Astrocyte (in vitro differentiated cells and primary cell): ENCODE measurements at regions not wholly inside any gene's neighbourhood (a gene's known extent, or its start where the extent isn't known, plus 50 kb on each side); places are given as distances from the start of the nearest gene placed in this dataset.

Experiments used
- DNase-seq: peaks from one replicate; pipeline ENCODE4 v3.0.0-alpha.2; 2010; ENCODE audit warnings: low read depth
- FAIRE-seq: peaks from 2 replicates; lab custom pipeline; 2011; peaks lifted over from hg19 to GRCh38; lab: Jason Lieb, UNC
- H2AFZ ChIP-seq: 2 replicates; pipeline ENCODE4 v1.6.0; 2012; ENCODE audit warnings: low read depth, low read length, inconsistent platforms
- H3K27ac ChIP-seq: 2 replicates; pipeline ENCODE4 v1.5.1; 2011; ENCODE audit warnings: low read depth, low read length, inconsistent platforms
- H3K27me3 ChIP-seq: 2 replicates; pipeline ENCODE4 v1.6.0; 2011; ENCODE audit warnings: low read length, inconsistent platforms; ENCODE audit not compliant: insufficient read depth
- H3K36me3 ChIP-seq: 2 replicates; pipeline ENCODE4 v1.5.1; 2011; ENCODE audit warnings: low read length, inconsistent platforms; ENCODE audit not compliant: insufficient read depth
- H3K4me1 ChIP-seq: 2 replicates; pipeline ENCODE4 v1.5.1; 2011; ENCODE audit warnings: low read length, inconsistent platforms; ENCODE audit not compliant: insufficient read depth
- H3K4me2 ChIP-seq: 2 replicates; pipeline ENCODE4 v1.6.0; 2012; ENCODE audit warnings: low read length, inconsistent platforms
- H3K4me3 ChIP-seq: 2 replicates; pipeline ENCODE4 v1.5.1; 2011; ENCODE audit warnings: low read depth, mild to moderate bottlenecking, low read length, inconsistent platforms; ENCODE audit not compliant: insufficient read depth
- H3K79me2 ChIP-seq: 2 replicates; pipeline ENCODE4 v1.6.0; 2012; ENCODE audit warnings: mild to moderate bottlenecking, low read length, inconsistent platforms; ENCODE audit not compliant: insufficient read depth
- H3K9ac ChIP-seq: 2 replicates; pipeline ENCODE4 v1.6.0; 2012; ENCODE audit warnings: mild to moderate bottlenecking, low read length, inconsistent platforms
- H3K9me3 ChIP-seq: 2 replicates; pipeline ENCODE4 v1.5.1; 2012; ENCODE audit warnings: low read depth, mild to moderate bottlenecking, low read length, inconsistent platforms; ENCODE audit not compliant: insufficient read depth
- H4K20me1 ChIP-seq: 2 replicates; pipeline ENCODE4 v1.6.0; 2012; ENCODE audit warnings: low read length, inconsistent platforms; ENCODE audit not compliant: insufficient read depth
- H3K27ac Mint-ChIP-seq: one replicate; pipeline ENCODE4 v1.8.0; 2021; ENCODE audit warnings: mild to moderate bottlenecking, mixed read lengths; ENCODE audit not compliant: unreplicated experiment
- H3K27me3 Mint-ChIP-seq: one replicate; pipeline ENCODE4 v1.8.0; 2021; ENCODE audit warnings: low read depth, mixed read lengths; ENCODE audit not compliant: unreplicated experiment
- H3K36me3 Mint-ChIP-seq: one replicate; pipeline ENCODE4 v1.8.0; 2021; ENCODE audit warnings: low read depth, mixed read lengths; ENCODE audit not compliant: unreplicated experiment
- H3K4me1 Mint-ChIP-seq: one replicate; pipeline ENCODE4 v1.8.0; 2021; ENCODE audit warnings: low read depth, mixed read lengths; ENCODE audit not compliant: unreplicated experiment
- H3K4me3 Mint-ChIP-seq: one replicate; pipeline ENCODE4 v1.8.0; 2021; ENCODE audit warnings: mild to moderate bottlenecking, moderate library complexity, mixed read lengths; ENCODE audit not compliant: unreplicated experiment
- H3K9me3 Mint-ChIP-seq: one replicate; pipeline ENCODE4 v1.8.0; 2021; ENCODE audit warnings: mild to moderate bottlenecking, mixed read lengths; ENCODE audit not compliant: unreplicated experiment
- EZH2 ChIP-seq: IDR thresholded peaks from 2 replicates; pipeline ENCODE4 v1.6.1; 2012; ENCODE audit warnings: mild to moderate bottlenecking, low read length, inconsistent platforms; ENCODE audit not compliant: insufficient read depth
- TF ChIP-seq, protein P1 (sequence below): IDR thresholded peaks from 2 replicates; pipeline ENCODE4 v1.5.1; 2011; ENCODE audit warnings: low read depth, mild to moderate bottlenecking, inconsistent platforms, low read length, moderate library complexity; ENCODE audit not compliant: insufficient read depth

DNA sequence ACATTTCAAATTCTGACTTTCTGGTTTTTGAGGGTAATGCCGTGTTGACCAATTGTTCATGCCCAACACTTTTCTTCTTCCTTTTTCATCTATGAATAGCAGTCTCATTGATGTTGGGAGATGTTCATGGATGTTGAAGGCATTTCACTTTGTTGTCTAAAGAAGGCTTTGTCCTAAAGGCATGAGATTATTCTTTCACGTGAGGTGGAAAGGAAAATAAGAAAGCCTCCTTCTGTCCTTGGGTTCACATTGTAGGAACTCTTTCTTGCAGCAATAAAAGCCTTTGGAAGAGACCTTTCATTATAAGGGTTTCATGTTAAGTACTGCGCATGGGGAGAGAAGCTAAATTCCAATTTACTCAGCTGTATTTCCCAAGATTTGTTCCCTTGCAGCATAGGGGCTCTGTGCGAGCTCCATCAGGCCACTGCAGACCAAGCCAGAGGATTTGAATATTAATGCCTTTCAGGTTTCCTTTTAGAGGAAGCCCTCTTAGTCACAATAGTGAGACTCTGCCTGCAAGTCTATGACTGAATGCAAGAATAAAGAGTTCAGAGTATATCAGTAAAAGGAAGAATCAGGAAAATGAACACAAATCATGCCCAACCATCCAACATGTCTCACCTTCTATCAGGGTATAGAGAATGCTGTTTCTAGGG is 274.6 kb downstream of the TMEM38B start:
- TF ChIP-seq, protein P1, sequence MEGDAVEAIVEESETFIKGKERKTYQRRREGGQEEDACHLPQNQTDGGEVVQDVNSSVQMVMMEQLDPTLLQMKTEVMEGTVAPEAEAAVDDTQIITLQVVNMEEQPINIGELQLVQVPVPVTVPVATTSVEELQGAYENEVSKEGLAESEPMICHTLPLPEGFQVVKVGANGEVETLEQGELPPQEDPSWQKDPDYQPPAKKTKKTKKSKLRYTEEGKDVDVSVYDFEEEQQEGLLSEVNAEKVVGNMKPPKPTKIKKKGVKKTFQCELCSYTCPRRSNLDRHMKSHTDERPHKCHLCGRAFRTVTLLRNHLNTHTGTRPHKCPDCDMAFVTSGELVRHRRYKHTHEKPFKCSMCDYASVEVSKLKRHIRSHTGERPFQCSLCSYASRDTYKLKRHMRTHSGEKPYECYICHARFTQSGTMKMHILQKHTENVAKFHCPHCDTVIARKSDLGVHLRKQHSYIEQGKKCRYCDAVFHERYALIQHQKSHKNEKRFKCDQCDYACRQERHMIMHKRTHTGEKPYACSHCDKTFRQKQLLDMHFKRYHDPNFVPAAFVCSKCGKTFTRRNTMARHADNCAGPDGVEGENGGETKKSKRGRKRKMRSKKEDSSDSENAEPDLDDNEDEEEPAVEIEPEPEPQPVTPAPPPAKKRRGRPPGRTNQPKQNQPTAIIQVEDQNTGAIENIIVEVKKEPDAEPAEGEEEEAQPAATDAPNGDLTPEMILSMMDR, result no peak
- TF ChIP-seq EZH2, result no peak
- H3K27me3 ChIP-seq, result no peaks in the 10 kb centered on the region

DNA sequence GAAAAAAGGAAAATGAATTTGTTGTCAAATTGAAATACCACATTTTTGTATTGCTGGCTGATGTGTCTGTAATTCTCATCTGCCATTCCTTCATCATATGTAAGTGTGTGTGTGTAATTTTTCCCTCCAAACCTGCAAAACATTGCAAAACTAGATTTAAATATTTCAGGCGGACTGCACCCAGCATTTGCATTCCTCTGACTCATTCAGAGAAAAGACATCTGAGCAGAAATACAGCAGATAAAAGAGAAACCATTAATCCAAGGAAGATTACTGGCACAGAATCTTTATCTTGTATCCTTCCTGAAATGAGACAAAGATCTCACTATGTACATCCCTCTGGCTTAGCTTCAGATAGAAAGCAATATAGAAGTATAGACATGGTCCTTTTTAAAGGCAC is 275.3 kb downstream of the TMEM38B start:
- no peak for DNase-seq
- Histone ChIP-seq H3K4me2 (no peak overlapping the region), H3K4me1 (peaks cover 7% of the 10 kb centered on the region), H2AFZ (no peak overlapping the region), H3K9me3 (no peaks in the 10 kb centered on the region), H4K20me1 (no peaks in the 10 kb centered on the region), H3K27ac (no peak overlapping the region), H3K4me3 (no peak overlapping the region), H3K27me3 (no peaks in the 10 kb centered on the region), H3K36me3 (no peaks in the 10 kb centered on the region), H3K79me2 (no peaks in the 10 kb centered on the region), H3K9ac (no peak overlapping the region)
- peak overlapping the region; percentile 13 for H3K27ac Mint-ChIP-seq
- H3K9me3 Mint-ChIP-seq, result no peaks in the 10 kb centered on the region
- FAIRE-seq, result no peak
- peaks cover 26% of the 10 kb centered on the region for H3K4me1 Mint-ChIP-seq
- H3K4me3 Mint-ChIP-seq, result no peak overlapping the region
- TF ChIP-seq EZH2, result no peak
- TF ChIP-seq, protein P1, result no peak
- H3K27me3 Mint-ChIP-seq, result no peaks in the 10 kb centered on the region
- no peaks in the 10 kb centered on the region for H3K36me3 Mint-ChIP-seq

More for the DNA sequence above, 274.6 kb downstream of the TMEM38B start:
- H3K36me3 ChIP-seq, result no peaks in the 10 kb centered on the region
- no peaks in the 10 kb centered on the region for H3K79me2 ChIP-seq
- Mint-ChIP-seq H3K9me3 (no peaks in the 10 kb centered on the region), H3K4me1 (peaks cover 19% of the 10 kb centered on the region), H3K36me3 (no peaks in the 10 kb centered on the region), H3K4me3 (no peak overlapping the region), H3K27me3 (no peaks in the 10 kb centered on the region), H3K27ac (no peak overlapping the region)
- DNase-seq (no peak), FAIRE-seq (no peak)
- H4K20me1 ChIP-seq, result no peaks in the 10 kb centered on the region
- no peak overlapping the region for H2AFZ ChIP-seq
- H3K4me3 ChIP-seq, result no peak overlapping the region
- H3K27ac ChIP-seq, result no peak overlapping the region
- H3K9ac ChIP-seq, result no peak overlapping the region
- H3K4me1 ChIP-seq, result peaks cover 3% of the 10 kb centered on the region
- H3K4me2 ChIP-seq, result no peak overlapping the region
- H3K9me3 ChIP-seq, result no peaks in the 10 kb centered on the region

DNA sequence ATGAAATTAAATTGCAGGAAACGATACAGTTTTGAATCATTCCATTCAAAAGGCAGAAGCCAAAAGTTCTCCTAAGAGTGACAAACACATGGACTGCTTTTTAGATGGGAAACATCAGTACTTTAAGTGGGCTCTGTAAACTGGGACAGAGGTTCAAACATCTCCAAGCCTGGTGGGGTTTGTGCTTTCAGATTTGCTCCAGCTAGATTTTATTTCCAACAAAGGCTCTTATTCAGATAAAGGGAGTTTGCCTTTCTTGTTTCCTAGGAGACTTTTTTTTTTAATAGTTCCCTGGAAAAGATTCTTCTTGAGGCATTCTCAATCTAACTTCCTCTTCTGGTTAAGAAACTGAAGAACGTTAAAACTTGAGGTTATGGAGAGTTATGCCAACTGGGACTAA is 277.6 kb downstream of the TMEM38B start:
- Mint-ChIP-seq H3K36me3 (no peaks in the 10 kb centered on the region), H3K4me1 (peaks cover 33% of the 10 kb centered on the region), H3K27me3 (no peaks in the 10 kb centered on the region), H3K9me3 (no peaks in the 10 kb centered on the region), H3K27ac (no peak overlapping the region), H3K4me3 (no peak overlapping the region)
- Histone ChIP-seq H3K9me3 (no peaks in the 10 kb centered on the region), H3K27ac (no peak overlapping the region), H3K9ac (no peak overlapping the region), H3K4me1 (peaks cover 12% of the 10 kb centered on the region), H2AFZ (no peak overlapping the region), H3K36me3 (no peaks in the 10 kb centered on the region), H3K4me3 (no peak overlapping the region), H3K27me3 (no peaks in the 10 kb centered on the region), H3K4me2 (no peak overlapping the region), H3K79me2 (no peaks in the 10 kb centered on the region), H4K20me1 (no peaks in the 10 kb centered on the region)
- FAIRE-seq (no peak), DNase-seq (no peak)
- no peak for TF ChIP-seq EZH2
- TF ChIP-seq, protein P1, result no peak
